Adipocyte (in vitro differentiated cells): ENCODE measurements at regions not wholly inside any gene's neighbourhood (a gene's known extent, or its start where the extent isn't known, plus 50 kb on each side); places are given as distances from the start of the nearest gene placed in this dataset.

Experiments
- DNase-seq: peaks from one replicate; pipeline ENCODE4 v3.0.0-alpha.2; 2015; ENCODE audit warnings: low read depth
- H3K27me3 ChIP-seq: replicated peaks from 2 replicates; pipeline ENCODE4 v1.7.0; 2013; ENCODE audit warnings: mild to moderate bottlenecking, low read length, moderate library complexity; ENCODE audit not compliant: control insufficient read depth, insufficient read depth
- H3K36me3 ChIP-seq: 2 replicates; pipeline ENCODE4 v1.7.0; 2013; ENCODE audit warnings: low read length, mild to moderate bottlenecking, moderate library complexity; ENCODE audit not compliant: control insufficient read depth, insufficient read depth, severe bottlenecking
- H3K4me1 ChIP-seq: 2 replicates; pipeline ENCODE4 v1.7.0; 2013; ENCODE audit warnings: mild to moderate bottlenecking, low read length, moderate library complexity; ENCODE audit not compliant: control insufficient read depth, insufficient read depth
- H3K4me3 ChIP-seq: 2 replicates; pipeline ENCODE4 v1.7.0; 2013; ENCODE audit warnings: mild to moderate bottlenecking, low read length, moderate library complexity
- H3K9ac ChIP-seq: 2 replicates; pipeline ENCODE4 v1.7.0; 2013; ENCODE audit warnings: mild to moderate bottlenecking, low read length, moderate library complexity
- H3K9me3 ChIP-seq: 2 replicates; pipeline ENCODE4 v1.7.0; 2013; ENCODE audit warnings: mild to moderate bottlenecking, low read length, moderate library complexity; ENCODE audit not compliant: control insufficient read depth

GRCh38 chr1:221344693-221345092 lies 397.2 kb downstream of the DUSP10 start:
- Histone ChIP-seq H3K4me3 (no peak overlapping the region), H3K9me3 (no peaks in the 10 kb centered on the region), H3K36me3 (no peaks in the 10 kb centered on the region), H3K9ac (no peak overlapping the region), H3K27me3 (no peaks in the 10 kb centered on the region), H3K4me1 (peaks cover 14% of the 10 kb centered on the region)
- peak; percentile 20 for DNase-seq

GRCh38 chr1:221347706-221348105 lies 394.2 kb downstream of the DUSP10 start:
- Histone ChIP-seq H3K4me1 (peaks cover 14% of the 10 kb centered on the region), H3K27me3 (no peaks in the 10 kb centered on the region), H3K9ac (no peak overlapping the region), H3K9me3 (no peaks in the 10 kb centered on the region), H3K4me3 (no peak overlapping the region), H3K36me3 (no peaks in the 10 kb centered on the region)
- DNase-seq = no peak

GRCh38 chr1:221350091-221350490 lies 391.8 kb downstream of the DUSP10 start:
- H3K9me3 ChIP-seq = no peaks in the 10 kb centered on the region
- H3K36me3 ChIP-seq = no peaks in the 10 kb centered on the region
- no peak overlapping the region for H3K9ac ChIP-seq
- no peak for DNase-seq
- H3K27me3 ChIP-seq = no peaks in the 10 kb centered on the region
- H3K4me3 ChIP-seq = no peak overlapping the region
- H3K4me1 ChIP-seq = peaks cover 4% of the 10 kb centered on the region

- H3K36me3 ChIP-seq = no peaks in the 10 kb centered on the region
- H3K9me3 ChIP-seq = no peaks in the 10 kb centered on the region
- no peaks in the 10 kb centered on the region for H3K4me1 ChIP-seq
- H3K9ac ChIP-seq = no peak overlapping the region
- H3K4me3 ChIP-seq = no peak overlapping the region
- no peak for DNase-seq
- no peaks in the 10 kb centered on the region for H3K27me3 ChIP-seq
Observed at GRCh38 chr1:221356693-221357092, 385.2 kb downstream of the DUSP10 start.

- Histone ChIP-seq H3K9ac (no peak overlapping the region), H3K4me1 (no peaks in the 10 kb centered on the region), H3K9me3 (peaks cover 2% of the 10 kb centered on the region), H3K36me3 (no peaks in the 10 kb centered on the region), H3K27me3 (no peaks in the 10 kb centered on the region), H3K4me3 (no peak overlapping the region)
- no peak for DNase-seq
Observed at GRCh38 chr1:221363039-221363438, 378.9 kb downstream of the DUSP10 start.

GRCh38 chr1:221366495-221367110 lies 375.3 kb downstream of the DUSP10 start:
- no peaks in the 10 kb centered on the region for H3K4me1 ChIP-seq
- no peak overlapping the region for H3K4me3 ChIP-seq
- no peaks in the 10 kb centered on the region for H3K36me3 ChIP-seq
- peaks cover 6% of the 10 kb centered on the region for H3K9me3 ChIP-seq
- DNase-seq = no peak
- H3K27me3 ChIP-seq = no peaks in the 10 kb centered on the region
- no peak overlapping the region for H3K9ac ChIP-seq

GRCh38 chr1:221371705-221372104 lies 370.2 kb downstream of the DUSP10 start:
- Histone ChIP-seq H3K4me3 (no peak overlapping the region), H3K9me3 (peaks cover 6% of the 10 kb centered on the region), H3K36me3 (no peaks in the 10 kb centered on the region), H3K9ac (no peak overlapping the region), H3K27me3 (no peaks in the 10 kb centered on the region), H3K4me1 (no peaks in the 10 kb centered on the region)
- DNase-seq = no peak

GRCh38 chr1:221373795-221374194 lies 368.1 kb downstream of the DUSP10 start:
- no peak for DNase-seq
- Histone ChIP-seq H3K36me3 (no peaks in the 10 kb centered on the region), H3K4me3 (no peak overlapping the region), H3K4me1 (no peaks in the 10 kb centered on the region), H3K9ac (no peak overlapping the region), H3K9me3 (no peaks in the 10 kb centered on the region), H3K27me3 (no peaks in the 10 kb centered on the region)

GRCh38 chr1:221376286-221376685 lies 365.6 kb downstream of the DUSP10 start:
- Histone ChIP-seq H3K9ac (no peak overlapping the region), H3K4me1 (no peaks in the 10 kb centered on the region), H3K9me3 (no peaks in the 10 kb centered on the region), H3K4me3 (no peak overlapping the region), H3K27me3 (no peaks in the 10 kb centered on the region), H3K36me3 (no peaks in the 10 kb centered on the region)
- no peak for DNase-seq

- Histone ChIP-seq H3K36me3 (no peaks in the 10 kb centered on the region), H3K27me3 (no peaks in the 10 kb centered on the region)
Observed at GRCh38 chr1:221381910-221382623, 359.8 kb downstream of the DUSP10 start.

GRCh38 chr1:221392453-221392852 lies 349.4 kb downstream of the DUSP10 start:
- Histone ChIP-seq H3K9ac (no peak overlapping the region), H3K4me3 (no peak overlapping the region), H3K36me3 (no peaks in the 10 kb centered on the region), H3K9me3 (peaks cover 9% of the 10 kb centered on the region), H3K27me3 (no peaks in the 10 kb centered on the region), H3K4me1 (peaks cover 29% of the 10 kb centered on the region)
- DNase-seq = peak; percentile 88

More at GRCh38 chr1:221381910-221382623, 359.8 kb downstream of the DUSP10 start:
- H3K9ac ChIP-seq = peak overlapping the region; percentile 47
- peak overlapping the region; percentile 20 for H3K4me3 ChIP-seq
- DNase-seq = peak; percentile 8
- H3K4me1 ChIP-seq = peaks cover 13% of the 10 kb centered on the region
- no peaks in the 10 kb centered on the region for H3K9me3 ChIP-seq
